CD4-positive, alpha-beta T cell (primary cell): ENCODE measurements at regions not wholly inside any gene's neighbourhood (a gene's known extent, or its start where the extent isn't known, plus 50 kb on each side); places are given as distances from the start of the nearest gene placed in this dataset.
A peak's percentile ranks its signal among the peaks of the same experiment; 100 is the strongest.

Experiments used
- ATAC-seq: fragments of 200-7000 bp; cut with Tn5 transposase; one replicate; pipeline ENCODE4 v1.10.0; 2022; ENCODE audit warnings: mild to moderate bottlenecking; ENCODE audit not compliant: poor library complexity
- CTCF ChIA-PET: fragments of 350-600 bp; sonication (Branson Sonifier 250); formaldehyde crosslinking; loops from one replicate; lab custom pipeline; 2021; ENCODE audit warnings: antibody characterized with exemption, inconsistent platforms; lab: Charles Lee
- POLR2A ChIA-PET: fragments of 350-600 bp; sonication (Branson Sonifier 250); formaldehyde crosslinking; loops from one replicate; lab custom pipeline; 2021; ENCODE audit warnings: antibody characterized with exemption, inconsistent platforms; lab: Charles Lee
- DNase-seq, 14 experiments: peaks; one replicate each; pipeline ENCODE4 v3.0.0-alpha.2; 2013 to 2020; ENCODE audit warnings: mixed read lengths in 2 of 14
- H3K27ac ChIP-seq, 2 donors: one replicate each; pipeline versions ENCODE4 v1.5.1 to v1.7.0; 2013; ENCODE audit warnings: low read length in 2 of 2, low read depth in 1 of 2, mild to moderate bottlenecking in 1 of 2
- H3K27me3 ChIP-seq, 2 experiments: 1 replicate in 1 of 2; 2 replicates in 1 of 2; pipeline versions ENCODE4 v1.6.1 to v1.7.0; 2013; ENCODE audit warnings: low read length in 2 of 2, control low read depth in 1 of 2, mild to moderate bottlenecking in 1 of 2, moderate library complexity in 1 of 2; ENCODE audit not compliant: insufficient read depth in 2 of 2, control insufficient read depth in 1 of 2
- H3K36me3 ChIP-seq: one replicate; pipeline ENCODE4 v1.6.1; 2013; ENCODE audit warnings: low read length, control low read depth; ENCODE audit not compliant: insufficient read depth
- H3K4me1 ChIP-seq: one replicate; pipeline ENCODE4 v1.6.1; 2013; ENCODE audit warnings: low read length, control low read depth; ENCODE audit not compliant: insufficient read depth
- H3K4me3 ChIP-seq: one replicate; pipeline ENCODE4 v1.5.1; 2013; ENCODE audit warnings: mild to moderate bottlenecking, low read length, moderate library complexity
- H3K9me3 ChIP-seq, 2 experiments: 1 replicate in 1 of 2; 2 replicates in 1 of 2; pipeline versions ENCODE4 v1.6.1 to v1.7.0; 2013; ENCODE audit warnings: low read length in 2 of 2, mild to moderate bottlenecking in 2 of 2, control low read depth in 1 of 2, moderate library complexity in 1 of 2; ENCODE audit not compliant: control insufficient read depth in 1 of 2, insufficient read depth in 1 of 2
- H3K27ac Mint-ChIP-seq: one replicate; pipeline ENCODE4 v1.8.0; 2020; ENCODE audit warnings: mixed read lengths
- H3K27me3 Mint-ChIP-seq: one replicate; pipeline ENCODE4 v1.8.0; 2021; ENCODE audit warnings: mixed read lengths
- H3K36me3 Mint-ChIP-seq: one replicate; pipeline ENCODE4 v1.8.0; 2021; ENCODE audit warnings: low read depth, mixed read lengths
- H3K4me1 Mint-ChIP-seq: one replicate; pipeline ENCODE4 v1.8.0; 2021; ENCODE audit warnings: low read depth, mixed read lengths
- H3K4me3 Mint-ChIP-seq: one replicate; pipeline ENCODE4 v1.8.0; 2020; ENCODE audit warnings: mild to moderate bottlenecking, mixed read lengths
- H3K9me3 Mint-ChIP-seq: one replicate; pipeline ENCODE4 v1.8.0; 2020; ENCODE audit warnings: mixed read lengths
- intact Hi-C, 2 experiments: fragments of 100-400 bp; cut with DNase I in 1 of 2; cut with micrococcal nuclease in 1 of 2; formaldehyde crosslinking; loops; one replicate each; pipeline versions ENCODE4 v1.15.1 to v1.9.0; 2023 to 2025; cut with DNase I, micrococcal nuclease
- TF ChIP-seq, protein P1 (sequence below): fragments of 200-600 bp; IDR thresholded peaks from one replicate; pipeline ENCODE4 v1.8.0; 2022; ENCODE audit warnings: antibody characterized with exemption, mild to moderate bottlenecking

DNA sequence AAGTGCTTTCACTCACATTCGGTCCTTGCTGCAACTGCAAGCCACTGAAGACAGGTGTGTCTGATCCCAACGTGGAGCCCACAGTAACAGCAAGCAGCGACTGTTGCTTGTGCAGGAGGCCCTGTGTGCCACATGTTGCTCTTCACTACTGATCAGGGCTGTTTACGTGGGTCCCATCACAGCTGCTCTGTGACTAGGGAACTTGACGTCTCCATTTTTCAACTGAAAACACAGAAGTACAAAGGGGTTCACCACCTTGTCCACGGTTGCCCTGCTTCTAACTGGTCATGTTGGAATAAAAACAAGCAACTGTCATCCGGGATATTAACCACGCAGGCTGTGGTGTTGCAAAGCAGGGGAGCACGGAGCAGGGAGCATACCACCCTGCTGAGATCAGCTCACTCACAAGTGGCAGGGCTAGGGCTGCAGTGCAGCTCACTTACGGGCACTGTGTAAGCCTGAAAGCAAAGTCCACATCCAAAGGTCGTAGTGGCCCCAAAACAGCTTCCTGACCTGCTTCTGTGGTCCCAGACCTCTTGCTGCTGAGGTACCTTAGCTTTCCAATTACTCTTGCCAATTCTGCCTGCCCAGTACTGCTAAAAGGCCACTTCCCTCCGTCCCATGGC, 105.8 kb upstream of the DUSP22 start:
- intact Hi-C loops: loop anchor here (5.0 kb wide), 4 partner anchors 51 to 1211 kb away; partner anchors contain the start of gene IRF4 (in 1 of the 2)
- H3K27ac ChIP-seq: no peak overlapping the region
- no peak overlapping the region for H3K27ac Mint-ChIP-seq
- no peaks in the 10 kb centered on the region for H3K9me3 Mint-ChIP-seq
- H3K36me3 ChIP-seq: no peaks in the 10 kb centered on the region
- H3K36me3 Mint-ChIP-seq: no peaks in the 10 kb centered on the region
- no peak overlapping the region for H3K4me3 ChIP-seq
- ChIA-PET CTCF (no interaction called here), POLR2A (no interaction called here)
- no peak for ATAC-seq
- peaks cover 25% of the 10 kb centered on the region for H3K4me1 Mint-ChIP-seq
- H3K27me3 ChIP-seq: no peaks in the 10 kb centered on the region
- no peaks in the 10 kb centered on the region for H3K9me3 ChIP-seq
- peaks cover 10% of the 10 kb centered on the region for H3K4me1 ChIP-seq
- no peak overlapping the region for H3K4me3 Mint-ChIP-seq
- no peaks in the 10 kb centered on the region for H3K27me3 Mint-ChIP-seq
- no peak for DNase-seq
- TF ChIP-seq, protein P1, sequence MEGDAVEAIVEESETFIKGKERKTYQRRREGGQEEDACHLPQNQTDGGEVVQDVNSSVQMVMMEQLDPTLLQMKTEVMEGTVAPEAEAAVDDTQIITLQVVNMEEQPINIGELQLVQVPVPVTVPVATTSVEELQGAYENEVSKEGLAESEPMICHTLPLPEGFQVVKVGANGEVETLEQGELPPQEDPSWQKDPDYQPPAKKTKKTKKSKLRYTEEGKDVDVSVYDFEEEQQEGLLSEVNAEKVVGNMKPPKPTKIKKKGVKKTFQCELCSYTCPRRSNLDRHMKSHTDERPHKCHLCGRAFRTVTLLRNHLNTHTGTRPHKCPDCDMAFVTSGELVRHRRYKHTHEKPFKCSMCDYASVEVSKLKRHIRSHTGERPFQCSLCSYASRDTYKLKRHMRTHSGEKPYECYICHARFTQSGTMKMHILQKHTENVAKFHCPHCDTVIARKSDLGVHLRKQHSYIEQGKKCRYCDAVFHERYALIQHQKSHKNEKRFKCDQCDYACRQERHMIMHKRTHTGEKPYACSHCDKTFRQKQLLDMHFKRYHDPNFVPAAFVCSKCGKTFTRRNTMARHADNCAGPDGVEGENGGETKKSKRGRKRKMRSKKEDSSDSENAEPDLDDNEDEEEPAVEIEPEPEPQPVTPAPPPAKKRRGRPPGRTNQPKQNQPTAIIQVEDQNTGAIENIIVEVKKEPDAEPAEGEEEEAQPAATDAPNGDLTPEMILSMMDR: no peak

DNA sequence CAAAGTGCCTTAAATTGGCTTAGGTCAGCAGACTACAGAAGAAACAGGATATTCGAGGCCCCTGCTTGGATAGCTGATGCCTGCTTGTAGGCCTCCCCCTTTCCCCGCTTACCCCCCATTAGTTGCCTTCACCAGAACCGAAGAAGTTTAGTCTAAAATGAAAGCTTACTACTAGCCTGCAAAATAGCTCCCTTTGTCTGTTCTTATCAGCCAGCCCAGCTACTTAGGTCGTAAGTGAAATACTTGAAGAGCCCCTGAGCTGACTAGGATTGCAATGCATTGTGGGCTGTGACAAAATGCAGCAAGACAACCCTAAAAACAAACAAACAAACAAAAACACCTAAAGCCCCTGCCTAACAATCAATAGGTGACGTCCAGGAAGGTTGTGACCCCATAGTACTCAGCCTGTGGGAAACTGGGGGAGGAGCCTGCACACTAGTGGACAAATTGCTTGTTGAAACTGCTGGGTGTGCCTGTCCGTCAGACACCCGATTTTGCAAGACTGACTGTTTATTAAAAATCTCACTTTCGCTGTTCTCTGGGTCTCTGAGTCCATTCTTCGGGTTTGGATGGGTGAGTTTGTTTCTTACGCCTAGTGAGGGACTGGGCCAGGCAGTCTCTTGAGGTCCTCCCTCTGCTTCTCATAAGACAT, 105.0 kb upstream of the DUSP22 start:
- Mint-ChIP-seq H3K4me1 (peaks cover 24% of the 10 kb centered on the region), H3K27me3 (no peaks in the 10 kb centered on the region), H3K27ac (no peak overlapping the region), H3K9me3 (no peaks in the 10 kb centered on the region), H3K4me3 (no peak overlapping the region), H3K36me3 (no peaks in the 10 kb centered on the region)
- Histone ChIP-seq H3K27ac (no peak overlapping the region), H3K36me3 (no peaks in the 10 kb centered on the region), H3K9me3 (no peaks in the 10 kb centered on the region), H3K4me1 (peaks cover 10% of the 10 kb centered on the region), H3K27me3 (no peaks in the 10 kb centered on the region), H3K4me3 (no peak overlapping the region)
- ChIA-PET CTCF (no interaction called here), POLR2A (no interaction called here)
- intact Hi-C loops: loop anchor here (5.0 kb wide), 4 partner anchors 50 to 1210 kb away; partner anchors contain the start of gene IRF4 (in 1 of the 2)
- DNase-seq (no peak), ATAC-seq (no peak)
- TF ChIP-seq, protein P1: no peak

DNA sequence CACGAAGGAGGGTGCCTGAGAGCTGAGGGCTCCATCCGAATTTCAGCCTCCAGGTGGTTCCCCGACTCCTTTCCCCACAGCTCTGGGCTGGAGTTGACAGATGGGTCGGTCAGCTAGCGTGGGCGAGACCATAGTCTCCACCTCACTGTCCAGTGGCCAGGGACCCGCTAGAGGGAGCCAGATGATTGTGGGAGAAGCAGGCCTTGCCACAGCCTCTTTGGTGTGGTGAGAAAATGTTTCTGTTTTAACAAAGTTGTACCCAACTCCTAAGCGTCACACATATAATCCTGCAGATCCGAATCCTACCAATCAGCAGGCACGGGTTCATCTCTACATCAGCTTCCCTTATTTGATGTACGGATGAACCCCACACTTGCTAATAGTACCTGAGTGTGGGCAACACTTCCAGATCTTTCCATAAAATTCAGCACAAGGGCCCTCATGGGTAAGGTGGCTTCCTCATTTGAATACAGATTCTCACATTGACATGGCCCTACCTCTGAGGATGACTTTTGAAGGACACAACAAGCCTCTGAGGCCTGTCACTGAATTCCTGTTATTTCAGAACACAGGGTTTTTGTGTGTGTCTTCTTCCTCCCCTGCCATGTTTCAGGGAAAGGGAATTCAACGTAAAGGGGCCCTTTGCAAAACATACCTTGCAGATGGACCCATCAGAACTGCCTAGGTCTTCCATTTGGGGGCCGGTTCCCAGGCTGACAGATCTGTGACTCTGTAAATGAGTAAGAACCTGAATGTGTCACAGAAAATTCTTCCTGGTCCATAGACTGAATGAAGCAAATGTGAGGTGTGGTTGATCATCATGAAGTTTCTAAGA, 103.2 kb upstream of the DUSP22 start:
- TF ChIP-seq, protein P1: peak; percentile 89
- H3K36me3 Mint-ChIP-seq: no peaks in the 10 kb centered on the region
- intact Hi-C loops: loop anchor here (2.0 to 5.0 kb wide), 7 partner anchors 48 to 1208 kb away; partner anchors contain the start of gene IRF4 (in 1 of the 2)
- H3K27ac Mint-ChIP-seq: peak overlapping the region; percentile 2
- Histone ChIP-seq H3K4me1 (peaks cover 16% of the 10 kb centered on the region), H3K27me3 (no peaks in the 10 kb centered on the region), H3K9me3 (no peaks in the 10 kb centered on the region), H3K4me3 (no peak overlapping the region), H3K36me3 (no peaks in the 10 kb centered on the region), H3K27ac (no peak overlapping the region)
- peak; percentile 58 to 84 (median 72) for DNase-seq
- peak; percentile 86 for ATAC-seq
- CTCF ChIA-PET: interaction anchor here (0.7 to 2.5 kb wide), 15 partner anchors 14 to 404 kb away, joined by 3 to 13 read pairs (median 4); no protein-coding TSS in a partner anchor
- H3K4me3 Mint-ChIP-seq: no peak overlapping the region
- H3K27me3 Mint-ChIP-seq: no peaks in the 10 kb centered on the region
- POLR2A ChIA-PET: interaction anchor here (0.5 to 0.8 kb wide), 2 partner anchors 9 to 174 kb away, joined by 3 to 5 read pairs; no protein-coding TSS in a partner anchor
- no peaks in the 10 kb centered on the region for H3K9me3 Mint-ChIP-seq
- peaks cover 35% of the 10 kb centered on the region for H3K4me1 Mint-ChIP-seq
